ENCODE measurements at regions not wholly inside any gene's neighbourhood (a gene's known extent, or its start where the extent isn't known, plus 50 kb on each side); places are given as distances from the start of the nearest gene placed in this dataset.

DNA sequence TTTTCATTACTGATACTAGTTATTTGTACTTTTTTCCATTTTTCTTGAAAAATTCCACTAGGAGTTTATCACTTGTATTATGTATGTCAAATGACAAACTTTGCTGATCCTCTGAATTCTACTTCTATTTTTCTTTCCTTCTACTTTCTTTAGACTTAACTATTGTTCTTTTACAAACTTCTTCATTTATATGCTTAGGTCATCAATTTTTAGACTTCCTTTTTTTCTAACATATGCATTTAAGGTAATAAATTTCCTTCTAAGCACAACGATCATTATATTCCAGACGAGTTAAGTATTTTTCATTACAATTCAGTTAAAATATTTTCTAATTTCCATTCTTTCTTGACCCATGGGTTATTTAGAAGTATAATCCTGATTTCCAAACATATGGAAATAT lies 240.8 kb downstream of the NHLRC3 start:
- 100% methylated on average over 2 of the region's 2 CpGs for WGBS (ENCODE audit: insufficient coverage, low lambda C conversion rate)
- Histone ChIP-seq H3K4me1 (ENCODE audit: control insufficient read depth, insufficient read depth, low read length) (no peaks in the 10 kb centered on the region), H3K36me3 (ENCODE audit: control insufficient read depth, insufficient read depth, low read length) (no peaks in the 10 kb centered on the region), H3K4me3 (ENCODE audit: low read length) (no peak overlapping the region), H3K27ac (ENCODE audit: low read length) (no peak overlapping the region), H3K27me3 (ENCODE audit: control insufficient read depth, insufficient read depth, low read length) (no peaks in the 10 kb centered on the region), H3K9me3 (ENCODE audit: control insufficient read depth, low read depth, low read length) (no peaks in the 10 kb centered on the region)
- no peak for DNase-seq

DNA sequence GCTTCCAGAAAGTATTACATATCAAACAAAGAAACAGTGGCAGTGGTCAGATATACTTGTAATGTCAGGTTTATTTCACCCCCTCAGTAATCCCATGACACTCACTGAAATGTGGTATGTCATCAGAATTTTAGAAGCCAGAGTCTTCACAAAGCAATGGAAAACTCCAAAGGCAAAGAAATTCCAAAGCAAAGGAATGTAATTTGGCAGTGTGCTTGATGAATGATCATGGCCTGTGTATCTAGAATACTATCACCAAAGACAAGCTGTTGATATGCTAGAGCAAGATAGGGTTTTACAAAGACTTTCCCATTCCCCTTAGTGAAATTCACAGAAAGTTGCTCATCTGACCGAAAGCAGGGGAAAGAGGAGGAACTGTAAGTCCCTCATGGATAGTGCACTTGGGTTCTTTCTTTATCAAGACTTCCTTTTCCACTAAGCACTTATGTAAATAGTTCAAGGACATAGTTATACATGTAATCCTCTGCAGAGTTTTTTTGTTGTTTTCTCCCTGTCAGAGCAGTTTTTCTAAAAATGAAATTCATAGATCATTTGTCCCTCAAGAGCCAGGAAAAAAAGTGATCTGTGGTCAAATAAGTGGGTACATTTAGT lies 243.4 kb downstream of the NHLRC3 start:
- Histone ChIP-seq H3K4me1 (ENCODE audit: control insufficient read depth, insufficient read depth, low read length) (no peaks in the 10 kb centered on the region), H3K27ac (ENCODE audit: low read length) (no peak overlapping the region), H3K27me3 (ENCODE audit: control insufficient read depth, insufficient read depth, low read length) (no peaks in the 10 kb centered on the region), H3K4me3 (ENCODE audit: low read length) (no peak overlapping the region), H3K9me3 (ENCODE audit: control insufficient read depth, low read depth, low read length) (no peaks in the 10 kb centered on the region), H3K36me3 (ENCODE audit: control insufficient read depth, insufficient read depth, low read length) (no peaks in the 10 kb centered on the region)
- DNase-seq: no peak
- no CpG with 5 or more reads among the region's 1 CpG for WGBS (ENCODE audit: insufficient coverage, low lambda C conversion rate)

DNA sequence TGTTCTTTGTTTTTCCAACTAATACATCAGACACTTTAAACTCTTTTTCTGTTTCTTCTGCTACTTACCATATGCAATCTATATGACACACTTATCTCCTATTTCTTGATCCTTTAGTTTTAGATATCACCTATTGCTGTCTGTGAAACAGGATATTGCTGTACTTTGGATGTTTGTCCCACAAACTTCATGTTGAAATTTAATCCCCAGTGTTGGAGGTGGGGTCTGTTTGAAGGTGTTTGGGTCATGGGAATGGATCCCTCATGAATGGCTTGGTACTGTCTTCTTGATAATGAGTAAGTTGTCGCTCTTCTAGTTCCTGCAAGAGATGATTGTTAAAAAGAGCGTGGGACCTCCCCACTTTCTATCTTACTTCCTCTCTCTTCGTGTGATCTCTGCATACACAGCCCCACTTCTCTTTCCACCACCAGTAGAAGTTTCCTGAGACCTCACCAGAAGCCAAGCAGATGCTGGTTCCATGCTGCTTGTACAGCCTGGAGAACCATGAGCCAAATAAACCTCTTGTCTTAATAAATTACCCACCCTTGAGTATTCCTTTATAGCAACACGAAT lies 244.2 kb downstream of the NHLRC3 start:
- no peaks in the 10 kb centered on the region for H3K27me3 ChIP-seq (ENCODE audit: control insufficient read depth, insufficient read depth, low read length)
- DNase-seq: no peak
- no peaks in the 10 kb centered on the region for H3K4me1 ChIP-seq (ENCODE audit: control insufficient read depth, insufficient read depth, low read length)
- H3K4me3 ChIP-seq (ENCODE audit: low read length): no peak overlapping the region
- H3K27ac ChIP-seq (ENCODE audit: low read length): no peak overlapping the region
- H3K9me3 ChIP-seq (ENCODE audit: control insufficient read depth, low read depth, low read length): no peaks in the 10 kb centered on the region
- no peaks in the 10 kb centered on the region for H3K36me3 ChIP-seq (ENCODE audit: control insufficient read depth, insufficient read depth, low read length)
- WGBS (ENCODE audit: insufficient coverage, low lambda C conversion rate): 50% methylated on average over 1 of the region's 4 CpGs

DNA sequence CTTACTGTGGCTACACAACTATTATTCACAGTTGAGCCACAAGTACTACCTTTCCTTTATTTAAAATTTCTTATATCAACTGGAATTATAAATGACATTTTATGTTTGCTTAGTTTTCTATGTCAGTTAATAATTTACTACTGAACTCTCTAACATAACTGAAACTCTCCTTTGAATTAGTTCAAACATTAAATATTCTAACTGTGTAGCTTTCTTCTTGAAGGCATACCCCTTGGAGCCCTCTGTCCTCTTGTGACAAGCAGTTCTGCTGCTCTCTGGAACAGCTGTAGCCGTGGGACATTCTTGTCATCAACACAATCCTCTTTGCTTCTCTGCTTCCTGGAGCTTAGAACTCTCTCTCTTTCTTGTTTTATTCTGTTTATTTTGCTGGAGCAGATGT lies 244.8 kb downstream of the NHLRC3 start:
- Histone ChIP-seq H3K4me3 (ENCODE audit: low read length) (no peak overlapping the region), H3K4me1 (ENCODE audit: control insufficient read depth, insufficient read depth, low read length) (no peaks in the 10 kb centered on the region), H3K9me3 (ENCODE audit: control insufficient read depth, low read depth, low read length) (no peaks in the 10 kb centered on the region), H3K36me3 (ENCODE audit: control insufficient read depth, insufficient read depth, low read length) (no peaks in the 10 kb centered on the region), H3K27ac (ENCODE audit: low read length) (no peak overlapping the region), H3K27me3 (ENCODE audit: control insufficient read depth, insufficient read depth, low read length) (no peaks in the 10 kb centered on the region)
- no peak for DNase-seq
- WGBS (ENCODE audit: insufficient coverage, low lambda C conversion rate): no CpG with 5 or more reads among the region's 1 CpG

- H3K4me3 ChIP-seq (ENCODE audit: low read length): no peak overlapping the region
- no peaks in the 10 kb centered on the region for H3K27me3 ChIP-seq (ENCODE audit: control insufficient read depth, insufficient read depth, low read length)
- WGBS (ENCODE audit: insufficient coverage, low lambda C conversion rate): 77% methylated on average over 5 of the region's 8 CpGs
- H3K27ac ChIP-seq (ENCODE audit: low read length): no peak overlapping the region
- H3K9me3 ChIP-seq (ENCODE audit: control insufficient read depth, low read depth, low read length): no peaks in the 10 kb centered on the region
- H3K36me3 ChIP-seq (ENCODE audit: control insufficient read depth, insufficient read depth, low read length): no peaks in the 10 kb centered on the region
- no peak for DNase-seq
- H3K4me1 ChIP-seq (ENCODE audit: control insufficient read depth, insufficient read depth, low read length): no peaks in the 10 kb centered on the region
Measured at GRCh38 chr13:39284801-39285388, 246.6 kb downstream of the NHLRC3 start.
